H9 (cell line): ENCODE measurements at regions not wholly inside any gene's neighbourhood (a gene's known extent, or its start where the extent isn't known, plus 50 kb on each side); places are given as distances from the start of the nearest gene placed in this dataset.

Source experiments
- DNase-seq: peaks from one replicate; pipeline ENCODE4 v3.0.0-alpha.2; 2017
- H2AFZ ChIP-seq: one replicate; pipeline ENCODE4 v1.6.1; 2013; ENCODE audit warnings: mild to moderate bottlenecking, low read length, control low read depth, moderate library complexity
- H2AK5ac ChIP-seq: 2 replicates; pipeline ENCODE4 v1.6.1; 2013; ENCODE audit warnings: low read length, control low read depth, mixed read lengths; ENCODE audit not compliant: insufficient read length
- H2BK120ac ChIP-seq: one replicate; pipeline ENCODE4 v1.6.1; 2013; ENCODE audit warnings: low read depth, mild to moderate bottlenecking, low read length, control low read depth, inconsistent platforms; ENCODE audit not compliant: poor library complexity, severe bottlenecking
- H2BK12ac ChIP-seq: 2 replicates; pipeline ENCODE4 v1.6.1; 2013; ENCODE audit warnings: low read length, control low read depth, mixed read lengths, low read depth; ENCODE audit not compliant: insufficient read length
- H2BK15ac ChIP-seq: 2 replicates; pipeline ENCODE4 v1.6.1; 2013; ENCODE audit warnings: low read depth, low read length, control low read depth
- H2BK20ac ChIP-seq: one replicate; pipeline ENCODE4 v1.6.1; 2013; ENCODE audit warnings: low read depth, mild to moderate bottlenecking, low read length, control low read depth, inconsistent platforms; ENCODE audit not compliant: poor library complexity, severe bottlenecking
- H2BK5ac ChIP-seq: 2 replicates; pipeline ENCODE4 v1.6.1; 2013; ENCODE audit warnings: low read length, control low read depth, mixed read lengths; ENCODE audit not compliant: insufficient read length
- H3K14ac ChIP-seq: 2 replicates; pipeline ENCODE4 v1.6.1; 2013; ENCODE audit warnings: low read length, control low read depth; ENCODE audit not compliant: insufficient read depth
- H3K18ac ChIP-seq: 2 replicates; pipeline ENCODE4 v1.6.1; 2013; ENCODE audit warnings: low read depth, mild to moderate bottlenecking, mixed read lengths, low read length, control low read depth; ENCODE audit not compliant: insufficient read length
- H3K23ac ChIP-seq: 2 replicates; pipeline ENCODE4 v1.6.1; 2013; ENCODE audit warnings: low read length, control low read depth, mixed read lengths, low read depth; ENCODE audit not compliant: insufficient read length
- H3K23me2 ChIP-seq: 2 replicates; pipeline ENCODE4 v1.6.1; 2013; ENCODE audit warnings: low read depth, mild to moderate bottlenecking, mixed read lengths, low read length, control low read depth; ENCODE audit not compliant: insufficient read length, poor library complexity, severe bottlenecking
- H3K27ac ChIP-seq: 2 replicates; pipeline ENCODE4 v1.5.1; 2013; ENCODE audit warnings: low read length, control low read depth, mixed read lengths, low read depth; ENCODE audit not compliant: insufficient read length
- H3K27me3 ChIP-seq: 2 replicates; pipeline ENCODE4 v1.6.1; 2013; ENCODE audit warnings: low read length, control low read depth, inconsistent platforms; ENCODE audit not compliant: insufficient read depth
- H3K4ac ChIP-seq: 2 replicates; pipeline ENCODE4 v1.6.1; 2013; ENCODE audit warnings: low read depth, mild to moderate bottlenecking, control low read depth, inconsistent platforms, low read length, moderate library complexity
- H3K4me1 ChIP-seq: 2 replicates; pipeline ENCODE4 v1.6.1; 2013; ENCODE audit warnings: low read length, control low read depth, inconsistent platforms; ENCODE audit not compliant: insufficient read depth
- H3K4me2 ChIP-seq: 2 replicates; pipeline ENCODE4 v1.6.1; 2013; ENCODE audit warnings: low read length, control low read depth, mixed read lengths; ENCODE audit not compliant: insufficient read length, insufficient read depth
- H3K56ac ChIP-seq: 2 replicates; pipeline ENCODE4 v1.6.1; 2013; ENCODE audit warnings: low read depth, mild to moderate bottlenecking, mixed read lengths, low read length, control low read depth; ENCODE audit not compliant: insufficient read length
- H3K79me1 ChIP-seq: 2 replicates; pipeline ENCODE4 v1.6.1; 2013; ENCODE audit warnings: low read depth, mild to moderate bottlenecking, moderate library complexity, low read length, control low read depth, inconsistent platforms; ENCODE audit not compliant: insufficient read depth, poor library complexity, severe bottlenecking
- H3K79me2 ChIP-seq: 2 replicates; pipeline ENCODE4 v1.6.1; 2013; ENCODE audit warnings: low read length, control low read depth, inconsistent platforms; ENCODE audit not compliant: insufficient read depth
- H3K9ac ChIP-seq: 2 replicates; pipeline ENCODE4 v1.6.1; 2013; ENCODE audit warnings: low read length, control low read depth, mixed read lengths; ENCODE audit not compliant: insufficient read length; ENCODE audit errors: extremely low read depth
- H3K9me3 ChIP-seq: one replicate; pipeline ENCODE4 v1.6.1; 2013; ENCODE audit warnings: low read depth, low read length, inconsistent platforms; ENCODE audit not compliant: control insufficient read depth
- H3T11ph ChIP-seq: one replicate; pipeline ENCODE4 v1.6.1; 2013; ENCODE audit warnings: mild to moderate bottlenecking, low read length, control low read depth, inconsistent platforms
- H4K20me1 ChIP-seq: one replicate; pipeline ENCODE4 v1.6.1; 2013; ENCODE audit not compliant: control insufficient read depth, insufficient read length, insufficient read depth
- H4K5ac ChIP-seq: 2 replicates; pipeline ENCODE4 v1.6.1; 2013; ENCODE audit warnings: low read depth, mild to moderate bottlenecking, mixed read lengths, low read length, control low read depth; ENCODE audit not compliant: insufficient read length
- H4K8ac ChIP-seq: replicated peaks from 2 replicates; pipeline ENCODE4 v1.6.1; 2013; ENCODE audit warnings: low read length, control low read depth, mixed read lengths, low read depth; ENCODE audit not compliant: insufficient read length
- H4K91ac ChIP-seq: 2 replicates; pipeline ENCODE4 v1.6.1; 2013; ENCODE audit warnings: low read depth, mild to moderate bottlenecking, moderate library complexity, mixed read lengths, low read length, control low read depth; ENCODE audit not compliant: insufficient read length
- H3K27ac Mint-ChIP-seq, 3 experiments: 2 replicates in 2 of 3; 3 replicates in 1 of 3; pipeline ENCODE4 v1.8.0; 2020 to 2021; ENCODE audit warnings: mixed read lengths in 3 of 3, mild to moderate bottlenecking in 1 of 3, moderate library complexity in 1 of 3
- H3K27me3 Mint-ChIP-seq: 2 replicates; pipeline ENCODE4 v1.8.0; 2021; ENCODE audit warnings: low read depth, mild to moderate bottlenecking, moderate library complexity, mixed read lengths
- H3K36me3 Mint-ChIP-seq, 3 experiments: 2 replicates in 2 of 3; 3 replicates in 1 of 3; pipeline ENCODE4 v1.8.0; 2020 to 2021; ENCODE audit warnings: low read depth in 3 of 3, mixed read lengths in 3 of 3; ENCODE audit not compliant: insufficient read depth in 1 of 3
- H3K4me1 Mint-ChIP-seq, 2 experiments: 2 replicates each; pipeline ENCODE4 v1.8.0; 2020; ENCODE audit warnings: mixed read lengths in 2 of 2
- H3K4me3 Mint-ChIP-seq, 2 experiments: 2 replicates in 1 of 2; 3 replicates in 1 of 2; pipeline ENCODE4 v1.8.0; 2020 to 2021; ENCODE audit warnings: mild to moderate bottlenecking in 2 of 2, mixed read lengths in 2 of 2, moderate library complexity in 1 of 2
- H3K9me3 Mint-ChIP-seq, 2 experiments: 2 replicates in 1 of 2; 3 replicates in 1 of 2; pipeline ENCODE4 v1.8.0; 2020; ENCODE audit warnings: mild to moderate bottlenecking in 2 of 2, mixed read lengths in 2 of 2, moderate library complexity in 1 of 2
- CTCF ChIP-seq: fragments of 200-600 bp; sonication (generic); conservative IDR thresholded peaks from 3 replicates; pipeline ENCODE4 v1.8.0; 2021; ENCODE audit warnings: antibody characterized with exemption, mild to moderate bottlenecking
- WGBS: extraction: QIAGEN DNeasy Blood & Tissue Kit; methylation state at CpG from one replicate; pipeline ENCODE4 v1.1.7; 2013; ENCODE audit warnings: missing lambda C conversion rate, low lambda C conversion rate, mixed read lengths; ENCODE audit not compliant: insufficient read length; ENCODE audit errors: extremely low coverage; 5-methylcytosine and 5-hydroxymethylcytosine counted together

- H4K5ac ChIP-seq: no peak overlapping the region
- no peak overlapping the region for H3K27ac ChIP-seq
- H3K27ac Mint-ChIP-seq: no peak overlapping the region; a peak in 1 of 7 replicates
- H3K14ac ChIP-seq: no peak overlapping the region
- no peak overlapping the region for H2AK5ac ChIP-seq
- H2BK5ac ChIP-seq: no peak overlapping the region
- no peaks in the 10 kb centered on the region for H3K9me3 ChIP-seq
- no peak for TF ChIP-seq CTCF
- no peaks in the 10 kb centered on the region; the same call in 1 of the 2 replicates for H3K4me1 ChIP-seq
- H4K8ac ChIP-seq: no peak overlapping the region
- no peak overlapping the region for H3K4me3 Mint-ChIP-seq
- no peak overlapping the region for H2BK20ac ChIP-seq
- DNase-seq: no peak
- no peak overlapping the region for H2BK15ac ChIP-seq
- H3K36me3 Mint-ChIP-seq: no peaks in the 10 kb centered on the region
- no peak overlapping the region for H3K56ac ChIP-seq
- H3K23ac ChIP-seq: no peak overlapping the region
- no peak overlapping the region for H3K9ac ChIP-seq
- no peak overlapping the region for H3K4me2 ChIP-seq
- no peaks in the 10 kb centered on the region for H4K20me1 ChIP-seq
- H3K4ac ChIP-seq: no peak overlapping the region
- no peak overlapping the region for H3T11ph ChIP-seq
- no peak overlapping the region for H3K18ac ChIP-seq
- no peaks in the 10 kb centered on the region for H3K9me3 Mint-ChIP-seq
- no peaks in the 10 kb centered on the region for H3K79me1 ChIP-seq
- H3K4me1 Mint-ChIP-seq: no peaks in the 10 kb centered on the region
- H2BK120ac ChIP-seq: no peak overlapping the region
- no peak overlapping the region for H4K91ac ChIP-seq
- H3K27me3 Mint-ChIP-seq: peaks cover 2% of the 10 kb centered on the region
- H2BK12ac ChIP-seq: no peak overlapping the region
- H2AFZ ChIP-seq: no peak overlapping the region
- H3K27me3 ChIP-seq: no peaks in the 10 kb centered on the region
- WGBS: no CpG with 5 or more reads among the region's 6 CpGs
- H3K23me2 ChIP-seq: no peaks in the 10 kb centered on the region
- H3K79me2 ChIP-seq: no peaks in the 10 kb centered on the region
Measured at GRCh38 chr2:40041422-40042382, 262.6 kb upstream of the THUMPD2 start.
